H4 (cell line): ENCODE measurements at regions not wholly inside any gene's neighbourhood (a gene's known extent, or its start where the extent isn't known, plus 50 kb on each side); places are given as distances from the start of the nearest gene placed in this dataset.
"Not testable (repeated sequence)": the region's sequence is repeated elsewhere in the genome, so short reads cannot be mapped to it uniquely, and the experiment has no call there.

ENCODE experiments used
- DNase-seq: peaks from one replicate; pipeline ENCODE4 v3.0.0-alpha.2; 2015; ENCODE audit warnings: low spot score

- no peak for DNase-seq
Measured at GRCh38 chr5:33068786-33069185, 357.7 kb downstream of the NPR3 start.

- DNase-seq: no peak
Measured at GRCh38 chr5:33072296-33072695, 361.2 kb downstream of the NPR3 start.

- no peak for DNase-seq
Measured at GRCh38 chr5:33072726-33073125, 361.6 kb downstream of the NPR3 start.

GRCh38 chr5:33073881-33074327, 362.8 kb downstream of the NPR3 start:
- no peak for DNase-seq

- DNase-seq: no peak
Measured at GRCh38 chr5:33074548-33074947, 363.4 kb downstream of the NPR3 start.

- no peak for DNase-seq
Measured at GRCh38 chr5:33075731-33076130, 364.6 kb downstream of the NPR3 start.

- no peak for DNase-seq
Measured at GRCh38 chr5:33079548-33079947, 361.2 kb upstream of the TARS1 start.

- DNase-seq: no peak
Measured at GRCh38 chr5:33080287-33080686, 360.5 kb upstream of the TARS1 start.

GRCh38 chr5:33088176-33088575, 352.6 kb upstream of the TARS1 start:
- DNase-seq: no peak

GRCh38 chr5:33091571-33092363, 349.0 kb upstream of the TARS1 start:
- no peak for DNase-seq

GRCh38 chr5:33092719-33093118, 348.0 kb upstream of the TARS1 start:
- no peak for DNase-seq

- no peak for DNase-seq
Measured at GRCh38 chr5:33102551-33102950, 338.2 kb upstream of the TARS1 start.

GRCh38 chr5:33105521-33105941, 335.2 kb upstream of the TARS1 start:
- no peak for DNase-seq

- DNase-seq: not testable (repeated sequence)
Measured at GRCh38 chr5:33110496-33110895, 330.3 kb upstream of the TARS1 start.

GRCh38 chr5:33114361-33114760, 326.4 kb upstream of the TARS1 start:
- DNase-seq: no peak

GRCh38 chr5:33115467-33115866, 325.3 kb upstream of the TARS1 start:
- DNase-seq: no peak

GRCh38 chr5:33118761-33119415, 321.9 kb upstream of the TARS1 start:
- no peak for DNase-seq

- DNase-seq: no peak
Measured at GRCh38 chr5:33120671-33121070, 320.1 kb upstream of the TARS1 start.

GRCh38 chr5:33129309-33129708, 311.5 kb upstream of the TARS1 start:
- DNase-seq: no peak

- no peak for DNase-seq
Measured at GRCh38 chr5:33136785-33137184, 304.0 kb upstream of the TARS1 start.

GRCh38 chr5:33138145-33138544, 302.6 kb upstream of the TARS1 start:
- DNase-seq: not testable (repeated sequence)

GRCh38 chr5:33143405-33144123, 297.2 kb upstream of the TARS1 start:
- no peak for DNase-seq

- DNase-seq: no peak
Measured at GRCh38 chr5:33146881-33147280, 293.9 kb upstream of the TARS1 start.
